Activated T-cell treated with anti-CD3 and anti-CD28 coated beads, Interleukin-2, amount 50 U/mL, for 24 hours (primary cell): ENCODE measurements at regions not wholly inside any gene's neighbourhood (a gene's known extent, or its start where the extent isn't known, plus 50 kb on each side); places are given as distances from the start of the nearest gene placed in this dataset.

Experiments
- DNase-seq: peaks from one replicate; pipeline ENCODE4 v3.0.0-alpha.2; 2020
- H3K27ac Mint-ChIP-seq: 2 replicates; pipeline ENCODE4 v1.8.0; 2020; ENCODE audit warnings: mild to moderate bottlenecking, mixed read lengths
- H3K27me3 Mint-ChIP-seq: 2 replicates; pipeline ENCODE4 v1.8.0; 2020; ENCODE audit warnings: mixed read lengths
- H3K36me3 Mint-ChIP-seq: 2 replicates; pipeline ENCODE4 v1.8.0; 2020; ENCODE audit warnings: low read depth, mixed read lengths
- H3K4me1 Mint-ChIP-seq: 2 replicates; pipeline ENCODE4 v1.8.0; 2020; ENCODE audit warnings: low read depth, mixed read lengths
- H3K4me3 Mint-ChIP-seq: 2 replicates; pipeline ENCODE4 v1.8.0; 2020; ENCODE audit warnings: mild to moderate bottlenecking, moderate library complexity, mixed read lengths
- H3K9me3 Mint-ChIP-seq: 2 replicates; pipeline ENCODE4 v1.8.0; 2020; ENCODE audit warnings: mixed read lengths

DNA sequence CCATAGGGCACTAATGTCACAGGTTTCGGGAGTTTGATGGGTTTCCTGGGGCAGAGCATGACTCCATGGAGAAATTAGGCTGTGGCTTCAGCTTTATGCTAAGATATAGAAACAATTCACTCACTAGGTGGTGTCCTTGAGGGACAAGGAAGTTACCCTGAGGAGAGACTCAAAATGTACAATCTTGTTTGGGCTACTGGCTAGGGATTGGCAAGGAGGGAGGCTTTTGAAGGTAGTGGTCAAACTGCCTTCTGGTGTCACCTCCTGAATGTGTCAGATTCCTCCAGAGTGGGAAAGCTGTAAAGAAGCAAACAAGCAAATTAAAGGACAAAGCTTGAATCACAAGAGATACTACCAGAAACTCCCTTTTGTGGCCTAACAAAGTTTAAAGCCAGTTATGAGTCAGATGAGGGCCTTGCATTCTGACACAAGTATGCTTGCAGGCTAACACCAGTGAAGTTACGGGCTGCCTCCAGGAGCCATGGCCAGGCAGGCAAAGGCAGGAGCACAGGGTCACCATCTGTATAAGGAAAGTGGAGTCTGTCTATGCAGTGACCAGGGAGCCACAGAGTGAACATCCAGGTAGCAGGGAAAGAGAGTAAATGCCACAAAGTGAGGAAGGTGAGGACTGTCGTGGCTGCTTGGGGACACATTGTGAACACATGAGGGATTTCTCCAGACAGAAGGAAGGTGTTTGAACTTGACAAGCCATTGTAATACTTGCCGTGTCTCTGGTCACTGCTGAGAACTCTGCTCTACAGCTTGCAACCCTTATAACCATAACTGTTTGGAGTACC lies 107.7 kb upstream of the DTNBP1 start:
- peak overlapping the region; percentile 91 for H3K27ac Mint-ChIP-seq
- no peaks in the 10 kb centered on the region for H3K36me3 Mint-ChIP-seq
- no peak for DNase-seq
- no peaks in the 10 kb centered on the region for H3K27me3 Mint-ChIP-seq
- H3K9me3 Mint-ChIP-seq: no peaks in the 10 kb centered on the region
- peaks cover 47% of the 10 kb centered on the region for H3K4me1 Mint-ChIP-seq
- peak overlapping the region; percentile 13 for H3K4me3 Mint-ChIP-seq

DNA sequence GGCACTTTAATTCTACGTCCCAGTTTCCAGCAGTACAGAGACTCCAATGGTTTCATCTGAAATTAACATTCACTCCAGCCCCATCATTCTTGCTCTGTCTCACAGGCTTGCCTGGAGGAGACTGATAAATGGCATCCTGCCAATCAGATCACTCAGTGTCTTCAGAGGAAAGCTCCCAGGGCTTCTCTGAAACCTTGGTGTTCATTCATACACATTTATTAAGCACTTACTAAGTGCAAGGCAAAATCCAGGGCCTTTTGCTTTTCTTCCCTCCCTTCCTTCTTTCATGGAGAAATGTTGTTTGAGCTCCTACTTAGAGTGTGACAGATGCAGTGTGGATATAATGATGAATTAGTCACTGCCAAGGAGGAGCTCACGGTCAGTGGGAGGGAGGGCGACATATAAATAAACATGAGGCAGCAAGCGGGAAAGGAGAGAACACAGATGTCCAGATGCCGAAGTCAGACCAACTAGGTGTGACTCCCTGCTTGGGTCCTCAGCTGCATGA lies 106.7 kb upstream of the DTNBP1 start:
- no peaks in the 10 kb centered on the region for H3K27me3 Mint-ChIP-seq
- H3K4me3 Mint-ChIP-seq: no peak overlapping the region
- H3K27ac Mint-ChIP-seq: no peak overlapping the region
- H3K4me1 Mint-ChIP-seq: peaks cover 43% of the 10 kb centered on the region
- no peaks in the 10 kb centered on the region for H3K9me3 Mint-ChIP-seq
- H3K36me3 Mint-ChIP-seq: no peaks in the 10 kb centered on the region
- no peak for DNase-seq

DNA sequence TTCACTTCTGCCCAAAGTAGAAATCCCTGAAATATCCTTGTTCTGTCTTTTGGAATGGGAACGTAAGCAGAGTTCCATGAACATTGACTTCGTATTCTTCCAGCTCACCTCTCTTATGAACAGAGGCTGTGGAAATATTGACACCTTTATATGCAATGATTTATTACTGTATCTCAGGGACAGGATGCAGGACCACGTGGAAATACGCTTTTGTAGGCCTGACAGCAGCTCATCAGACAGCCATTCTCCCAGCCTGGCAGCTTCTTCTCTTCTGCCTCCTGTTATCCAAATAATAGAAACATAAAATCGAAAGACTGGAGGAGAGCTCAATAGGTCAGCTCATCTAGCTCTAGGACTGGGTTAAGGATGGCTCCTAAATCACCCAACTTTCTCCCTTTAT lies 106.2 kb upstream of the DTNBP1 start:
- DNase-seq: no peak
- Mint-ChIP-seq H3K4me3 (no peak overlapping the region), H3K4me1 (peaks cover 44% of the 10 kb centered on the region), H3K36me3 (no peaks in the 10 kb centered on the region), H3K27me3 (no peaks in the 10 kb centered on the region), H3K9me3 (no peaks in the 10 kb centered on the region), H3K27ac (no peak overlapping the region)

DNA sequence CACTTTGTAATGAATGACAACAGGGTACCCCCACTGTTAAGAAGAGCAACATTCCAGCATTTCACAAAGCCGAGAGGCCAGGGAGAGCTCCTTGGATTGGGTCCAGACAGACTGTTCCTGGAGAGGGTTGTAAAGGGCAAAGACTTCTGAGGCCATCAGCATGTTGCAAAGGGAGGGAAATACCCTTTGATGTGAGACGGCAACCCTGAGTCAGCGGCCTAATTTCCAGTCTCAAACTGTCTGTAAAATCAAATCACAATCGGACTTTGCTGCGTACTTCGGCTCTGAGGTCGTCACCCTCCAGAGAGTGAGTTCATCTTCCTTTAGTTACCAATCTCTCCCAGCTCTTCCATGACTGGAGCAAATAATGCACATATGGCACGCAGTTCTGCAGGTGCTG lies 101.0 kb upstream of the DTNBP1 start:
- peaks cover 9% of the 10 kb centered on the region for H3K4me1 Mint-ChIP-seq
- H3K27me3 Mint-ChIP-seq: peaks cover 4% of the 10 kb centered on the region
- H3K4me3 Mint-ChIP-seq: no peak overlapping the region
- H3K9me3 Mint-ChIP-seq: no peaks in the 10 kb centered on the region
- no peak for DNase-seq
- H3K27ac Mint-ChIP-seq: no peak overlapping the region
- no peaks in the 10 kb centered on the region for H3K36me3 Mint-ChIP-seq

DNA sequence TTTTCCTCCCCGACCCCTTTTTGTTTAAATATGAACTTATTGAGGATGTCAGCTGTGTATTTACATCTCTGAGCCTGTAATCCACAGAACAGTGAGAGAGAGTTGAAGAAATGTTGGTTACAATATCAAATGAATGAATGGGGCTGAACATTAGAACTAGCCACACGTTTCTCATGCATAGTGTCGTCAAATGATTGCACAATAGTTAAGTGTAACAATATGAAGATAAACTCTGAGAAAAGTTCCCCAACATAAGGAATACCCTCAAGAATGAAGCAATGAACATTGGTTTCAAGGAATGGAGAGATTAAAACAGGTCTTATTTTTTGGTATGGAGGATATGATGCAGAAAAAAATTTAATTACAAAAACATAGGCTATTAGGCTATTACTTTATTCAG lies 100.5 kb upstream of the DTNBP1 start:
- H3K27me3 Mint-ChIP-seq: peaks cover 4% of the 10 kb centered on the region
- no peak overlapping the region for H3K4me3 Mint-ChIP-seq
- no peak for DNase-seq
- no peaks in the 10 kb centered on the region for H3K9me3 Mint-ChIP-seq
- no peak overlapping the region for H3K27ac Mint-ChIP-seq
- H3K36me3 Mint-ChIP-seq: no peaks in the 10 kb centered on the region
- H3K4me1 Mint-ChIP-seq: peaks cover 9% of the 10 kb centered on the region

DNA sequence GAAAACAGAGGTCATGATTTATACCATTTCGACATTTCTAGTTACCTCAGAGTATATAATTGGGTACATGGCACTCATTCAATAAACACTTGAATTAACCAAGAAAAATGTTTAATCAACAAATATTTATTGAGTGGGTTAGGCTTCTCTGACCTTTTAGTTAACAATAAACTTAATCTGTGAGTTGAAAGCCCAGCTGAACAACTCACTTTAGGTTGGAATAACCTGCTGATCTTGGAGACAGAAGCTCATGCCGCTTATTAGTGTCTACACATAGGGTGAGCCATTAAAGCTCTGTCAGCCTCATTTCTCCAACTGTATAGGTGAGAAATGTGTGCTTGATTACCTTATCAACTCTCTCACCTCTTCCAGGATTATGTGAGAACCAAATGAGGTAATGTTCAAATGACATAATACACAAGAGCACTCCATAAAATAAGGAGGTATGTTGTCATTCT lies 98.2 kb upstream of the DTNBP1 start:
- H3K4me1 Mint-ChIP-seq: peaks cover 9% of the 10 kb centered on the region
- H3K4me3 Mint-ChIP-seq: no peak overlapping the region
- DNase-seq: no peak
- peaks cover 4% of the 10 kb centered on the region for H3K27me3 Mint-ChIP-seq
- H3K36me3 Mint-ChIP-seq: no peaks in the 10 kb centered on the region
- H3K27ac Mint-ChIP-seq: no peak overlapping the region
- H3K9me3 Mint-ChIP-seq: no peaks in the 10 kb centered on the region

DNA sequence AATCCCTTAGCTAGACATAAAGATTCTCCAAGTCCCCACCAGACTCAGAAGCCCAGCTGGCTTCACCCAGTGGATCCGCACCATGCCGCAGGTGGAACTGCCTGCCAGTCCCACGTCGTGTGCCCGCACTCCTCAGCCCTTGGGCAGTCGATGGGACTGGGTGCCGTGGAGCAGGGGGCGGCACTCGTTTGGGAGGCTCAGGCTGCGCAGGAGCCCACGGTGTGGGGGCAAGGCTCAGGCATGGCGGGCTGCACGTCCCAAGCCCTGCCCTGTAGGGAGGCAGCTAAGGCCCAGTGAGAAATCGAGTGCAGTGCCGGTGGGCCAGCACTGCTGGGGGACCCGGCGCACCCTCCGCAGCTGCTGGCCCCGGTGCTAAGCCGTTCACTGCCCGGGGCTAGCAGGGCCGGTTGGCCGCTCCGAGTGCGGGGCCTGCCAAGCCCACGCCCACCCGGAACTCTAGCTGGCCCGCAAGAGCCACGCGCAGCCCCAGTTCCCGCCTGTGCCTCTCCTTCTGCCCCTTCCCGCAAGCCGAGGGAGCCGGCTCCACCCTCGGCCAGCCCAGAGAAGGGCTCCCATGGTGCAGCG lies 95.9 kb upstream of the DTNBP1 start:
- no peak overlapping the region for H3K27ac Mint-ChIP-seq
- H3K27me3 Mint-ChIP-seq: peaks cover 4% of the 10 kb centered on the region
- DNase-seq: no peak
- H3K9me3 Mint-ChIP-seq: no peaks in the 10 kb centered on the region
- H3K36me3 Mint-ChIP-seq: no peaks in the 10 kb centered on the region
- no peak overlapping the region for H3K4me3 Mint-ChIP-seq
- peaks cover 5% of the 10 kb centered on the region for H3K4me1 Mint-ChIP-seq

DNA sequence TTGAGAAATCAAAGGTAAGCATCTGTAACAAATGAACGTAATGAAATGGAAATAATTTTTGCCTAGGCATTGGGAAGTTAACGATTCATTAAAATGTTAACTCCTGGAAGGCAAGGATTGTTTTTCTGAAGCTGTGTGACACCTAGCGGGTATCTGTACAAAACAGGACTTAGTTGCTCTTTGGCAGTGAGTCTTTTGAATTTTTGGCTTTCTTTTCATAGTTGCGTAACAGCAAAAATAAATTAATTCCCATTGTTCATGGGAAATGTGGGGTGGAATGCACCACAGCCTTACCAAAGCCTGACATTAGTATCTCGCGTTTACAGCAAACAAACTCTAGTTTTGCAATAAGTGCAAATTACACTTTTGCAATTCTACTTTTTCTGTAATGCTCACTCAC lies 92.7 kb upstream of the DTNBP1 start:
- Mint-ChIP-seq H3K9me3 (no peaks in the 10 kb centered on the region), H3K27ac (no peak overlapping the region), H3K4me3 (no peak overlapping the region), H3K4me1 (no peaks in the 10 kb centered on the region), H3K27me3 (no peaks in the 10 kb centered on the region), H3K36me3 (no peaks in the 10 kb centered on the region)
- DNase-seq: no peak

DNA sequence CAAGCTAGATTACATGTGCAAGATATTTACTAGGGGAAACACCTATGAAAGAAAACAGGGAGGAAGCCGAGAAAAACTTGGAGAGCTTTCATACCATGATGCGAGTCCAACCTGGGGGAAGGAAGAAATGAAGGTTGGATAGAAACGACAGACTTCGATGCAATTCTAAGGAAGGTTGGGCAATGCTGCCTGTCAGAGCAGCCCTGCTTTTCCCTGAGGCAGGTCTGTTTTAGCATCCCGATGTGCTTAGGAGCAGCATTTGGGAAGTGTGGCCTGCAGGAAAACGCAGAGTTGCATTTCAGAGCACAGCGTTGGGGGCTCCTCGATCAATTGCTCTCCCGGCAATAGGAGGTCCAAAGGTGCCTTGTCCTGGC lies 91.9 kb upstream of the DTNBP1 start:
- no peak overlapping the region for H3K27ac Mint-ChIP-seq
- no peaks in the 10 kb centered on the region for H3K27me3 Mint-ChIP-seq
- no peak for DNase-seq
- no peaks in the 10 kb centered on the region for H3K36me3 Mint-ChIP-seq
- H3K9me3 Mint-ChIP-seq: no peaks in the 10 kb centered on the region
- H3K4me1 Mint-ChIP-seq: no peaks in the 10 kb centered on the region
- no peak overlapping the region for H3K4me3 Mint-ChIP-seq

DNA sequence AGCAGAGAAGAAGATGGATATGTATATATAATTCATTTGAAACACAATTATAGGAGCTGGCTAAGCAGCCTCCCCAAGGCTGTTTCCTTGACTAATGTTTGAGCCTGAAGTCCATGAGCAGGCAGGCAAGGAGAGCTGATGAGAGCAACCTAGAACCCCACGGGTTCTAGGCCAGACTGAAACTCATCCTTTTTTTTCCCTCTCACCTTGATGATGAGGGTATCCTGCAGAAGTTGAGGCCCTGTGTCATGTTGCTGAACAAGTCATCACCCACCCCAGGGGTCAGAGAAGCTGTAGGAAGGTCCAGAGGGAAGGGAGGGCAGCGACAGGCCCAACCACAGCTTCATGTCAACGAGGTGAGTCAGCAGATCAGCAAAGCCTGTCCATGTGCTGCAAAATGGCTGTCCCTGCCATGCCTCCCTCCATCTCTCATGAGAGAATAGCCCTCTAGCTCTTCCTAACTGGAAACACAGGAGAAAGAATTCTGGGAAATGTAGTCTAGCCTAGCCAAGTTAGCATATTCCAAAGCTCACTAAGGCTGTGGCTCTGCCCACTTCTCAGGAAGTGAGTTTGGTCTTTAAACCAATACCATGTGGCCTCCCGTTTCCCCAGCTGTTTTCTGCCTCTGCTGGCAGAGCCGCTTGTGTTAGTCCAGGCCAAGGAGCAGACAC lies 91.3 kb upstream of the DTNBP1 start:
- Mint-ChIP-seq H3K27ac (no peak overlapping the region), H3K9me3 (no peaks in the 10 kb centered on the region), H3K27me3 (no peaks in the 10 kb centered on the region), H3K36me3 (no peaks in the 10 kb centered on the region), H3K4me3 (no peak overlapping the region), H3K4me1 (no peaks in the 10 kb centered on the region)
- DNase-seq: no peak

DNA sequence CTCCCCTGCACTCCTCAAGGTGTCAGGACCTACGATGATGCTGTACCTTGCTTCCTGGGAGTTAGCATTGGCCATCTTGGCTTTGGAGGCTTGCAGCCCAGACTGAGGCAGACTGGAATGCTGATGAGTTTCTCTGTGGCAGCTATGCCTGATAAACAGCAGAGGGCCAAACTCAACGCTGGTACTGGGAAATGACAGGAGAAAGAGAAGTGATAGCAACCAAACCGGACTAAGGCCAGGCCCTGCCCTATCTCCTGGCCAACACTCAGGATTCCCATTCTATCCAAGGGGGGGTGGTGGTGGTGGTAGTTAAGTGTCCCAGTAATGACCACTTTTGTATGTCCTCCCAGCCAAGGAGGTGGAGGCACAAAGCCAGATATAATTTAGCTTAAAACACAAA lies 90.0 kb upstream of the DTNBP1 start:
- no peak overlapping the region for H3K27ac Mint-ChIP-seq
- no peak overlapping the region for H3K4me3 Mint-ChIP-seq
- H3K36me3 Mint-ChIP-seq: no peaks in the 10 kb centered on the region
- no peaks in the 10 kb centered on the region for H3K9me3 Mint-ChIP-seq
- H3K27me3 Mint-ChIP-seq: no peaks in the 10 kb centered on the region
- no peak for DNase-seq
- no peaks in the 10 kb centered on the region for H3K4me1 Mint-ChIP-seq

DNA sequence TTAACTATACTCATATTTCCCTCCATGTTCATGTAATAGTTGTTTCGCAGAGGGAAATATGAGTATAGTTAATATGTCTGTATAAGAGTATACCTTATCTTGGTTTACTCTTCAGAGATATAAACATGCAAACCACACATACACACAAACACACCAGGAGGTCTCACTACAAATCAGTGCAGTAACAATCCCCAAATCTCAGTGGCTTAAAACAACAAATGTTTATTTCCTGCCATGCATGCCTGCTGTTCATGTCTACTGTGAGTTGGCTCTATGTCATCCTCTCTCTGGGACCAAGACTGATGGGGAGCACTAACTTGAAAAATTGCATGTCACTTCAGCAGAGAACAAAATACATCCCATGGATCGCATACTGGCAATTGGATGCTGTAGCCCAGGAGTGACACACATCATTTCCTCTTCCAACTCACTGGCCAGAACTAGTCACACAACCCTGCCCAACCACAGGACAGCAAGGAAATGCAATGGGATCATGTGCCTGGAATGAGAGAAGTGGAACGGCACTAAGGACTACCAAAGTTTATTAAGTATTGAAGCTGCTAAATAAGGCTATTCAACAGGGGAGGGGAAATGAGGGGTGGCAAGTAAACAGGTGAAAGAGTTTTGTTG lies 89.0 kb upstream of the DTNBP1 start:
- DNase-seq: no peak
- Mint-ChIP-seq H3K4me3 (no peak overlapping the region), H3K9me3 (no peaks in the 10 kb centered on the region), H3K27me3 (no peaks in the 10 kb centered on the region), H3K36me3 (no peaks in the 10 kb centered on the region), H3K4me1 (no peaks in the 10 kb centered on the region), H3K27ac (no peak overlapping the region)

DNA sequence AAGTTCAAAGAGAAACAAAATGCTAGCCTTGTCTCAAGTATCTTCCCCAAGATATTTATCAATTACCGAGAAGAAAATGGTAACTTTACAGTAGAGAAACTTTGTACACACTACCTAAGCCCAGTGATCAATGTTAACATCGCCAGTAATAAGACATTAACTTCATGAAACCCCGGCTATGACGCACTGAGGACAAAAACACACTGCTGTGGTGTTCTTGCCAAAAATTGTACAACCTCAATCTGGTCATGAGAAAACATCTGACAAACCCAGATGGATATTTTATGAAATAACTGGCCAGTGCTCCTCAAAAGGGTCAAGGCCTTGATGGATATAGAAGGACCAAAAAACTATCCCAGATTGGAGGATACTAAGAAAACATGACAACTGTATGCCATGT lies 85.5 kb upstream of the DTNBP1 start:
- H3K4me1 Mint-ChIP-seq: peaks cover 6% of the 10 kb centered on the region
- no peak overlapping the region for H3K27ac Mint-ChIP-seq
- H3K27me3 Mint-ChIP-seq: peaks cover 5% of the 10 kb centered on the region
- H3K9me3 Mint-ChIP-seq: peaks cover 4% of the 10 kb centered on the region
- no peak for DNase-seq
- no peak overlapping the region for H3K4me3 Mint-ChIP-seq
- no peaks in the 10 kb centered on the region for H3K36me3 Mint-ChIP-seq

DNA sequence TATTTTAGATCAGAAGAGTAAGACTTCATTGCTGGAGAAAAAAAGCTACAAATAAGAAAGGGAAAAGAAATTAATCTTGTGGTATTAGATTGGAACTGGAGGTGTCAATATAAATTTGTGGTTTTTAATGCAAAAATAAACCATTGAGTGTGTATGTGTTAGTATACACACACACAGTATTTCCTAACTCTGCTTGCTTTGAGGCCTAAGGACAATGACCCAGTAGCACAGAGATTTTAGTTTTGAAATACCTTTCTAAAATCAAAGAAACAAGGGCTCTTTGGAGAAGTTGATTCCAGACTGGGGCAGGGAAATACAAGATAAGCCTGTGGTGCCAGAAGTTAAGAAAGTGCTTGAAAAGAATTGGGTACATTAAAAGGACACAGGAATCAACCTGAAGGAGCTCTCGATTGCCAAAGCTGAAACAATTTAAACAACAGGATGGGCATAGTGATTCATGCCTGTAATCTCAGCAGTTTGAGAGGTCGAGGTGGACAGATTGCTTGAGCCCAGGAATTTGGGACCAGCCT lies 84.6 kb upstream of the DTNBP1 start:
- H3K36me3 Mint-ChIP-seq: no peaks in the 10 kb centered on the region
- peaks cover 6% of the 10 kb centered on the region for H3K4me1 Mint-ChIP-seq
- no peak for DNase-seq
- no peak overlapping the region for H3K27ac Mint-ChIP-seq
- no peak overlapping the region for H3K4me3 Mint-ChIP-seq
- peaks cover 4% of the 10 kb centered on the region for H3K9me3 Mint-ChIP-seq
- H3K27me3 Mint-ChIP-seq: peaks cover 7% of the 10 kb centered on the region
